H1 (cell line): ENCODE measurements at regions not wholly inside any gene's neighbourhood (a gene's known extent, or its start where the extent isn't known, plus 50 kb on each side); places are given as distances from the start of the nearest gene placed in this dataset.

Experiments used
- CTCF ChIA-PET: fragments of 300-600 bp; sonication (Branson Sonifier 250); formaldehyde crosslinking; loops from one replicate; lab custom pipeline; 2021; ENCODE audit not compliant: partially characterized antibody; lab: Charles Lee
- POLR2A ChIA-PET: fragments of 300-600 bp; sonication (Branson Sonifier 250); formaldehyde crosslinking; loops from one replicate; lab custom pipeline; 2021; ENCODE audit warnings: inconsistent platforms; ENCODE audit not compliant: partially characterized antibody; lab: Charles Lee
- DNase-seq, 2 experiments: peaks; one replicate each; pipeline versions ENCODE4 v3.0.0 to v3.0.0-alpha.2; 2010 to 2022; ENCODE audit warnings: low spot score in 2 of 2, low read depth in 1 of 2, mixed read lengths in 1 of 2
- FAIRE-seq: peaks from 2 replicates; lab custom pipeline; 2011; peaks lifted over from hg19 to GRCh38; lab: Jason Lieb, UNC
- H2AFZ ChIP-seq: 2 replicates; pipeline ENCODE4 v1.8.1; 2012; ENCODE audit warnings: low read length, inconsistent platforms
- H2AK5ac ChIP-seq: 2 replicates; pipeline ENCODE4 v1.6.1; 2013; ENCODE audit warnings: low read depth, low read length
- H2BK120ac ChIP-seq: replicated peaks from 2 replicates; pipeline ENCODE3; 2013; ENCODE audit warnings: low read depth, low read length, inconsistent platforms
- H2BK12ac ChIP-seq: 2 replicates; pipeline ENCODE4 v1.6.1; 2013; ENCODE audit warnings: low read depth, low read length
- H2BK15ac ChIP-seq: 2 replicates; pipeline ENCODE4 v1.6.1; 2013; ENCODE audit warnings: low read length
- H2BK20ac ChIP-seq: 2 replicates; pipeline ENCODE4 v1.6.1; 2013; ENCODE audit warnings: low read length
- H2BK5ac ChIP-seq: 2 replicates; pipeline ENCODE4 v1.6.1; 2013; ENCODE audit warnings: low read depth, low read length
- H3K14ac ChIP-seq: 2 replicates; pipeline ENCODE4 v1.6.1; 2013; ENCODE audit warnings: inconsistent platforms; ENCODE audit not compliant: insufficient read length
- H3K18ac ChIP-seq: 2 replicates; pipeline ENCODE4 v1.6.1; 2013; ENCODE audit warnings: low read length; ENCODE audit errors: extremely low read depth
- H3K23ac ChIP-seq: 2 replicates; pipeline ENCODE4 v1.6.1; 2013; ENCODE audit warnings: inconsistent platforms; ENCODE audit not compliant: insufficient read length
- H3K23me2 ChIP-seq: 2 replicates; pipeline ENCODE4 v1.6.1; 2013; ENCODE audit warnings: low read depth, low read length
- H3K27ac ChIP-seq: 2 replicates; pipeline ENCODE4 v1.6.1; 2011; ENCODE audit warnings: low read depth, low read length, inconsistent platforms
- H3K27me3 ChIP-seq, 4 experiments: replicated peaks in 1 of 4; 1 replicate in 1 of 4; 2 replicates in 3 of 4; pipeline versions ENCODE4 v1.6.1 to v1.8.1; 2011 to 2013; ENCODE audit warnings: low read length in 3 of 4, mild to moderate bottlenecking in 3 of 4, inconsistent platforms in 2 of 4, mixed read lengths in 2 of 4, moderate library complexity in 1 of 4; ENCODE audit not compliant: control insufficient read depth in 3 of 4, insufficient read depth in 3 of 4; ENCODE audit errors: extremely low read depth in 1 of 4
- H3K36me3 ChIP-seq, 4 experiments: 2 replicates each; pipeline versions ENCODE4 v1.6.1 to v1.8.1; 2011 to 2013; ENCODE audit warnings: mild to moderate bottlenecking in 4 of 4, low read length in 3 of 4, moderate library complexity in 2 of 4, control low read depth in 1 of 4, inconsistent platforms in 1 of 4; ENCODE audit not compliant: insufficient read depth in 4 of 4, control insufficient read depth in 2 of 4
- H3K4ac ChIP-seq: replicated peaks from 2 replicates; pipeline ENCODE3; 2013; ENCODE audit warnings: low read length, low read depth, mixed read lengths, inconsistent platforms; ENCODE audit not compliant: insufficient read length
- H3K4me1 ChIP-seq, 4 experiments: replicated peaks in 1 of 4; 1 replicate in 1 of 4; 2 replicates in 3 of 4; pipeline versions ENCODE4 v1.6.1 to v1.8.1; 2011 to 2013; ENCODE audit warnings: low read length in 3 of 4, inconsistent platforms in 2 of 4, mixed read lengths in 1 of 4; ENCODE audit not compliant: insufficient read depth in 4 of 4, control insufficient read depth in 3 of 4
- H3K4me2 ChIP-seq, 2 experiments: 2 replicates each; pipeline versions ENCODE4 v1.6.1 to v1.8.1; 2011 to 2013; ENCODE audit warnings: low read depth in 2 of 2, low read length in 2 of 2, control low read depth in 1 of 2, inconsistent platforms in 1 of 2, mild to moderate bottlenecking in 1 of 2; ENCODE audit not compliant: insufficient read depth in 1 of 2
- H3K4me3 ChIP-seq, 4 experiments: fragments of 200-600, 300-600 bp in 1 of 4; sonication (generic), shearing (Covaris generic), sonication (Bioruptor Twin) in 1 of 4; 2 replicates each; pipeline versions ENCODE4 v1.5.1 to v1.8.1; 2011 to 2016; ENCODE audit warnings: low read length in 4 of 4, low read depth in 3 of 4, control low read depth in 2 of 4, inconsistent platforms in 2 of 4, mild to moderate bottlenecking in 2 of 4, mixed read lengths in 1 of 4, moderate library complexity in 1 of 4; ENCODE audit not compliant: insufficient read depth in 2 of 4; ENCODE audit errors: extremely low read depth in 1 of 4
- H3K56ac ChIP-seq: replicated peaks from 2 replicates; pipeline ENCODE3; 2013; ENCODE audit warnings: low read depth, mild to moderate bottlenecking, mixed read lengths, low read length, inconsistent platforms; ENCODE audit not compliant: insufficient read length
- H3K79me1 ChIP-seq: 2 replicates; pipeline ENCODE4 v1.6.1; 2013; ENCODE audit warnings: low read depth, low read length, control low read depth
- H3K79me2 ChIP-seq, 2 experiments: 2 replicates each; pipeline versions ENCODE4 v1.6.1 to v1.8.1; 2012 to 2013; ENCODE audit warnings: low read length in 2 of 2, mild to moderate bottlenecking in 2 of 2, inconsistent platforms in 1 of 2; ENCODE audit not compliant: insufficient read depth in 2 of 2, control insufficient read depth in 1 of 2
- H3K9ac ChIP-seq, 4 experiments: replicated peaks in 1 of 4; 1 replicate in 1 of 4; 2 replicates in 3 of 4; pipeline versions ENCODE4 v1.6.1 to v1.8.1; 2011 to 2013; ENCODE audit warnings: low read depth in 3 of 4, low read length in 3 of 4, control low read depth in 2 of 4, mild to moderate bottlenecking in 2 of 4, moderate library complexity in 2 of 4, inconsistent platforms in 1 of 4; ENCODE audit errors: extremely low read depth in 1 of 4
- H3K9me3 ChIP-seq, 2 experiments: 2 replicates each; pipeline versions ENCODE4 v1.6.1 to v1.8.1; 2012 to 2013; ENCODE audit warnings: mild to moderate bottlenecking in 2 of 2, moderate library complexity in 2 of 2, control low read depth in 1 of 2, inconsistent platforms in 1 of 2, low read depth in 1 of 2, low read length in 1 of 2, mixed read lengths in 1 of 2; ENCODE audit not compliant: insufficient read depth in 2 of 2
- H4K20me1 ChIP-seq, 2 experiments: replicated peaks in 1 of 2; 2 replicates each; pipeline versions ENCODE3 to v1.8.1; 2011 to 2013; ENCODE audit warnings: inconsistent platforms in 2 of 2, low read length in 2 of 2, mild to moderate bottlenecking in 1 of 2; ENCODE audit not compliant: insufficient read depth in 2 of 2, control insufficient read depth in 1 of 2
- H4K5ac ChIP-seq: 2 replicates; pipeline ENCODE4 v1.6.1; 2013; ENCODE audit warnings: low read length, low read depth, mixed read lengths, inconsistent platforms; ENCODE audit not compliant: insufficient read length
- H4K8ac ChIP-seq: 2 replicates; pipeline ENCODE4 v1.8.0; 2013; ENCODE audit warnings: mild to moderate bottlenecking, moderate library complexity, low read length, inconsistent platforms; ENCODE audit not compliant: insufficient read depth; ENCODE audit errors: extremely low read depth
- H4K91ac ChIP-seq: replicated peaks from 2 replicates; pipeline ENCODE3; 2013; ENCODE audit warnings: low read length, mixed read lengths, inconsistent platforms; ENCODE audit not compliant: insufficient read length
- BACH1 ChIP-seq: IDR thresholded peaks from 2 replicates; pipeline ENCODE4 v1.6.1; 2012; ENCODE audit warnings: low read length, improper control_type of control experiment
- BCL11A ChIP-seq, 2 experiments: IDR thresholded peaks; one replicate each; pipeline ENCODE4 v1.6.1; 2011; ENCODE audit warnings: low read depth in 2 of 2, low read length in 2 of 2, mild to moderate bottlenecking in 2 of 2
- CREB1 ChIP-seq: IDR thresholded peaks from 2 replicates; pipeline ENCODE4 v1.6.1; 2012; ENCODE audit warnings: inconsistent platforms
- E2F6 ChIP-seq: IDR thresholded peaks from 2 replicates; pipeline ENCODE4 v1.6.1; 2012; ENCODE audit warnings: inconsistent platforms
- EZH2 ChIP-seq: fragments of 200-600 bp; sonication (generic); IDR thresholded peaks from 2 replicates; pipeline ENCODE4 v1.7.1; 2012; ENCODE audit warnings: low read depth, mild to moderate bottlenecking, moderate library complexity, low read length, inconsistent platforms; ENCODE audit not compliant: severe bottlenecking
- HDAC6 ChIP-seq: IDR thresholded peaks from one replicate; pipeline ENCODE4 v1.7.1; 2012; ENCODE audit warnings: low read depth, mild to moderate bottlenecking, inconsistent platforms, low read length, moderate library complexity
- KDM5A ChIP-seq: fragments of 200-600 bp; IDR thresholded peaks from 2 replicates; pipeline ENCODE4 v1.7.1; 2012; ENCODE audit warnings: mild to moderate bottlenecking, low read length, inconsistent platforms, mixed read lengths
- NANOG ChIP-seq: IDR thresholded peaks from 2 replicates; pipeline ENCODE4 v1.6.1; 2011; ENCODE audit warnings: low read length, low read depth, mild to moderate bottlenecking, inconsistent platforms; ENCODE audit not compliant: insufficient read depth, poor library complexity, severe bottlenecking
- POU5F1 ChIP-seq: IDR thresholded peaks from 2 replicates; pipeline ENCODE4 v1.6.1; 2011; ENCODE audit warnings: low read depth, mild to moderate bottlenecking, low read length, moderate library complexity
- RBBP5 ChIP-seq: IDR thresholded peaks from 2 replicates; pipeline ENCODE4 v1.7.1; 2012; ENCODE audit warnings: low read depth, mild to moderate bottlenecking, inconsistent platforms, low read length, moderate library complexity, borderline replicate concordance
- RXRA ChIP-seq: IDR thresholded peaks from 2 replicates; pipeline ENCODE4 v1.6.1; 2011; ENCODE audit warnings: low read depth, mild to moderate bottlenecking, low read length, moderate library complexity; ENCODE audit not compliant: insufficient read depth
- SAP30 ChIP-seq: fragments of 300-600 bp; sonication (generic); IDR thresholded peaks from 2 replicates; pipeline ENCODE4 v1.7.1; 2012; ENCODE audit warnings: low read length, moderate library complexity, mild to moderate bottlenecking, inconsistent platforms; ENCODE audit not compliant: insufficient read depth, insufficient replicate concordance
- SIX5 ChIP-seq: IDR thresholded peaks from 2 replicates; pipeline ENCODE4 v1.6.1; 2011; ENCODE audit warnings: mild to moderate bottlenecking, low read depth, low read length
- SUZ12 ChIP-seq: fragments of 200-600 bp; sonication (generic); IDR thresholded peaks from 2 replicates; pipeline ENCODE4 v1.6.1; 2012; ENCODE audit warnings: mild to moderate bottlenecking, inconsistent platforms, low read length, moderate library complexity, mixed read lengths
- YY1 ChIP-seq: IDR thresholded peaks from 2 replicates; pipeline ENCODE4 v1.6.1; 2011; ENCODE audit warnings: low read depth, mild to moderate bottlenecking, low read length
- WGBS, 2 experiments: shearing (Covaris generic) in 1 of 2; methylation state at CpG; one replicate each; pipeline versions ENCODE4 v1.1.6 to v1.1.7; 2013 to 2015; ENCODE audit warnings: low lambda C conversion rate in 2 of 2, mixed read lengths in 2 of 2, inconsistent platforms in 1 of 2, low coverage in 1 of 2, missing lambda C conversion rate in 1 of 2; ENCODE audit not compliant: insufficient replicate concordance in 2 of 2, insufficient coverage in 1 of 2, insufficient read length in 1 of 2; ENCODE audit errors: extremely low coverage in 1 of 2, missing lambda C conversion rate in 1 of 2; 5-methylcytosine and 5-hydroxymethylcytosine counted together

GRCh38 chr3:110849064-110849463 is 222.6 kb upstream of the NECTIN3 start:
- Histone ChIP-seq H3K36me3 (no peaks in the 10 kb centered on the region), H2BK20ac (no peak overlapping the region), H3K4me3 (no peak overlapping the region), H3K4me1 (no peaks in the 10 kb centered on the region), H3K4me2 (no peak overlapping the region), H2BK5ac (no peak overlapping the region), H3K14ac (no peak overlapping the region), H3K27me3 (peaks cover 0 to 1% (median 0%) of the 10 kb centered on the region in 4 experiments; a peak in 1 of 7 replicates), H4K8ac (no peak overlapping the region), H3K18ac (no peak overlapping the region), H4K91ac (no peak overlapping the region), H3K23me2 (no peaks in the 10 kb centered on the region), H4K20me1 (no peaks in the 10 kb centered on the region), H3K9ac (no peak overlapping the region), H3K79me2 (no peaks in the 10 kb centered on the region), H2BK120ac (no peak overlapping the region), H2AFZ (no peak overlapping the region), H2BK15ac (no peak overlapping the region), H2BK12ac (no peak overlapping the region), H3K9me3 (no peaks in the 10 kb centered on the region), H3K27ac (no peak overlapping the region), H3K79me1 (no peaks in the 10 kb centered on the region), H3K4ac (no peak overlapping the region), H2AK5ac (no peak overlapping the region), H3K56ac (no peak overlapping the region), H3K23ac (no peak overlapping the region), H4K5ac (no peak overlapping the region)
- FAIRE-seq (no peak), DNase-seq (no peak)
- 91% methylated on average over 2 of the region's 2 CpGs; no CpG with 5 or more reads in 1 of the 2 experiments for WGBS, 2 experiments
- ChIA-PET CTCF (no interaction called here), POLR2A (no interaction called here)
- TF ChIP-seq EZH2 (no peak), SUZ12 (no peak), SIX5 (no peak), NANOG (no peak), RBBP5 (no peak), BACH1 (no peak), BCL11A (IDR thresholded peaks at IDR 0.05; ENCODE audit: low read depth in 2 of 2, low read length in 2 of 2) (no peak), CREB1 (no peak), HDAC6 (no peak), POU5F1 (no peak), SAP30 (no peak), YY1 (no peak), KDM5A (no peak), RXRA (no peak), E2F6 (no peak)
